IMR-90 (cell line): ENCODE measurements at regions not wholly inside any gene's neighbourhood (a gene's known extent, or its start where the extent isn't known, plus 50 kb on each side); places are given as distances from the start of the nearest gene placed in this dataset.

Experiments used
- ATAC-seq: fragments of 200-7000 bp; cut with Tn5 transposase; 2 replicates; pipeline ENCODE4 v1.9.1; 2020; ENCODE audit warnings: low read depth, mild to moderate bottlenecking, moderate library complexity
- BruUV-seq: library from RNA; stranded (reverse); fragments of 400-500 nt; replicated peaks from 2 replicates; lab custom pipeline; 2021; lab: Mats Ljungman, UMichigan
- CTCF ChIA-PET: fragments of 300-600 bp; formaldehyde crosslinking; extraction: SDS; loops from one replicate; lab custom pipeline; 2021; ENCODE audit warnings: antibody characterized with exemption; lab: Yijun Ruan, JAX
- POLR2A ChIA-PET: fragments of 300-600 bp; sonication (Branson Sonifier 250); formaldehyde crosslinking; loops from one replicate; lab custom pipeline; 2022; ENCODE audit warnings: antibody characterized with exemption; ENCODE audit not compliant: unreplicated experiment; lab: Charles Lee
- DNase-seq: peaks from one replicate; pipeline ENCODE4 v3.0.0; 2013
- H2AFZ ChIP-seq: replicated peaks from 2 replicates; pipeline ENCODE3; 2013; ENCODE audit warnings: low read length, mild to moderate bottlenecking; ENCODE audit not compliant: poor library complexity
- H2AK5ac ChIP-seq: 2 replicates; pipeline ENCODE4 v1.6.1; 2013; ENCODE audit warnings: low read depth, low read length, inconsistent platforms
- H2AK9ac ChIP-seq: replicated peaks from 2 replicates; pipeline ENCODE3; 2013; ENCODE audit warnings: mild to moderate bottlenecking, low read depth, low read length, moderate library complexity; ENCODE audit not compliant: poor library complexity
- H2BK120ac ChIP-seq: 2 replicates; pipeline ENCODE4 v1.6.1; 2013; ENCODE audit warnings: low read depth, low read length, inconsistent platforms
- H2BK15ac ChIP-seq: 3 replicates; pipeline ENCODE4 v1.6.1; 2013; ENCODE audit warnings: low read depth, low read length, inconsistent platforms
- H2BK20ac ChIP-seq: 2 replicates; pipeline ENCODE4 v1.6.1; 2013; ENCODE audit warnings: low read depth, mild to moderate bottlenecking, inconsistent platforms, low read length, moderate library complexity
- H2BK5ac ChIP-seq: 2 replicates; pipeline ENCODE4 v1.6.1; 2013; ENCODE audit warnings: mild to moderate bottlenecking, low read depth, low read length, inconsistent platforms; ENCODE audit not compliant: poor library complexity, severe bottlenecking
- H3K14ac ChIP-seq: replicated peaks from 2 replicates; pipeline ENCODE4 v1.6.1; 2013; ENCODE audit warnings: low read depth, low read length, inconsistent platforms
- H3K18ac ChIP-seq: 2 replicates; pipeline ENCODE4 v1.6.1; 2013; ENCODE audit warnings: low read depth, low read length, control low read depth
- H3K23ac ChIP-seq: 2 replicates; pipeline ENCODE4 v1.6.1; 2013; ENCODE audit warnings: low read depth, low read length, inconsistent platforms
- H3K27ac ChIP-seq: 2 replicates; pipeline ENCODE4 v1.5.1; 2013; ENCODE audit warnings: mild to moderate bottlenecking, control low read depth, low read length; ENCODE audit not compliant: insufficient read depth
- H3K27me3 ChIP-seq: 2 replicates; pipeline ENCODE4 v1.6.1; 2013; ENCODE audit warnings: low read length; ENCODE audit not compliant: control insufficient read depth, insufficient read depth
- H3K36me3 ChIP-seq: 2 replicates; pipeline ENCODE4 v1.6.1; 2013; ENCODE audit warnings: low read length, mixed read lengths; ENCODE audit not compliant: control insufficient read depth, insufficient read depth
- H3K4ac ChIP-seq: 2 replicates; pipeline ENCODE4 v1.6.1; 2013; ENCODE audit warnings: low read depth, low read length, inconsistent platforms
- H3K4me1 ChIP-seq: 2 replicates; pipeline ENCODE4 v1.6.1; 2013; ENCODE audit warnings: low read length, mixed read lengths; ENCODE audit not compliant: control insufficient read depth, insufficient read depth
- H3K4me2 ChIP-seq: 2 replicates; pipeline ENCODE4 v1.6.1; 2013; ENCODE audit warnings: low read depth, mild to moderate bottlenecking, control low read depth, low read length, moderate library complexity
- H3K4me3 ChIP-seq: 2 replicates; pipeline ENCODE4 v1.5.1; 2013; ENCODE audit warnings: low read depth, mild to moderate bottlenecking, control low read depth, low read length, moderate library complexity; ENCODE audit not compliant: insufficient read depth
- H3K56ac ChIP-seq: 2 replicates; pipeline ENCODE4 v1.6.1; 2013; ENCODE audit warnings: low read length, inconsistent platforms; ENCODE audit not compliant: insufficient read depth; ENCODE audit errors: extremely low read depth
- H3K79me1 ChIP-seq, 2 experiments: 2 replicates each; pipeline ENCODE4 v1.6.1; 2013; ENCODE audit warnings: low read length in 2 of 2, inconsistent platforms in 1 of 2, low read depth in 1 of 2
- H3K9ac ChIP-seq: 2 replicates; pipeline ENCODE4 v1.6.1; 2013; ENCODE audit warnings: low read depth, low read length, control low read depth
- H3K9me1 ChIP-seq: 2 replicates; pipeline ENCODE4 v1.6.1; 2013; ENCODE audit warnings: low read length, inconsistent platforms; ENCODE audit not compliant: insufficient read depth
- H3K9me3 ChIP-seq: 2 replicates; pipeline ENCODE4 v1.6.1; 2013; ENCODE audit warnings: low read length; ENCODE audit not compliant: control insufficient read depth, insufficient read depth
- H4K20me1 ChIP-seq: 2 replicates; pipeline ENCODE4 v1.6.1; 2013; ENCODE audit warnings: low read length, inconsistent platforms; ENCODE audit not compliant: insufficient read depth
- H4K5ac ChIP-seq: 2 replicates; pipeline ENCODE4 v1.6.1; 2013; ENCODE audit warnings: mild to moderate bottlenecking, low read depth, low read length, control low read depth
- H4K8ac ChIP-seq, 2 experiments: 2 replicates each; pipeline ENCODE4 v1.6.1; 2013; ENCODE audit warnings: low read depth in 2 of 2, low read length in 2 of 2, control low read depth in 1 of 2, inconsistent platforms in 1 of 2
- H4K91ac ChIP-seq: 2 replicates; pipeline ENCODE4 v1.6.1; 2013; ENCODE audit warnings: low read depth, low read length, inconsistent platforms; ENCODE audit not compliant: insufficient read depth
- BHLHE40 ChIP-seq: fragments of 150-350 bp; IDR thresholded peaks from 2 replicates; pipeline ENCODE4 v1.6.1; 2016; ENCODE audit warnings: mild to moderate bottlenecking, low read depth, low read length
- CHD1 ChIP-seq: IDR thresholded peaks from 2 replicates; pipeline ENCODE4 v1.6.1; 2012; ENCODE audit warnings: low read depth, low read length, improper control_type of control experiment
- CTCF ChIP-seq: conservative IDR thresholded peaks from 2 replicates; pipeline ENCODE4 v1.5.1; 2012; ENCODE audit warnings: mild to moderate bottlenecking, low read depth, low read length, improper control_type of control experiment
- ELK1 ChIP-seq: fragments of 150-350 bp; IDR thresholded peaks from 2 replicates; pipeline ENCODE4 v1.6.1; 2016; ENCODE audit warnings: low read depth, mild to moderate bottlenecking, low read length, moderate library complexity, borderline replicate concordance
- FOS ChIP-seq: fragments of 150-350 bp; IDR thresholded peaks from 2 replicates; pipeline ENCODE4 v1.6.1; 2016; ENCODE audit warnings: low read depth, low read length
- MAFK ChIP-seq: IDR thresholded peaks from 2 replicates; pipeline ENCODE4 v1.6.1; 2012; ENCODE audit warnings: low read depth, low read length, improper control_type of control experiment
- MXI1 ChIP-seq: IDR thresholded peaks from 2 replicates; pipeline ENCODE4 v1.6.1; 2012; ENCODE audit warnings: low read depth, mild to moderate bottlenecking, low read length, moderate library complexity, borderline replicate concordance
- NFE2L2 ChIP-seq: fragments of 150-350 bp; IDR thresholded peaks from 2 replicates; pipeline ENCODE4 v1.6.1; 2016; ENCODE audit warnings: low read depth, mild to moderate bottlenecking, low read length
- POLR2A ChIP-seq: IDR thresholded peaks from 2 replicates; pipeline ENCODE4 v1.6.1; 2012; ENCODE audit warnings: mild to moderate bottlenecking, low read depth, low read length
- RAD21 ChIP-seq: IDR thresholded peaks from 2 replicates; pipeline ENCODE4 v1.6.1; 2012; ENCODE audit warnings: low read length, improper control_type of control experiment
- RCOR1 ChIP-seq: IDR thresholded peaks from 2 replicates; pipeline ENCODE4 v1.6.1; 2012; ENCODE audit warnings: mild to moderate bottlenecking, low read length, improper control_type of control experiment; ENCODE audit not compliant: insufficient replicate concordance
- SMC3 ChIP-seq: fragments of 150-350 bp; IDR thresholded peaks from 2 replicates; pipeline ENCODE4 v1.6.1; 2016; ENCODE audit warnings: low read depth, mild to moderate bottlenecking, antibody characterized with exemption, low read length, moderate library complexity
- USF2 ChIP-seq: fragments of 150-350 bp; IDR thresholded peaks from 2 replicates; pipeline ENCODE4 v1.6.1; 2017; ENCODE audit warnings: mild to moderate bottlenecking, antibody characterized with exemption, low read length, low read depth
- WGBS, 2 experiments: methylation state at CpG; one replicate each; pipeline versions ENCODE4 v1.1.5 to v1.1.7; 2013; ENCODE audit warnings: missing lambda C conversion rate in 2 of 2; ENCODE audit not compliant: insufficient read length in 1 of 2; ENCODE audit errors: extremely low coverage in 2 of 2; 5-methylcytosine and 5-hydroxymethylcytosine counted together
- dilution Hi-C: fragments of 300-500 bp; cut with HindIII; formaldehyde crosslinking; loops from one replicate; pipeline ENCODE4 v1.14.3; 2018; ENCODE audit warnings: low sequenced_read_pairs; ENCODE audit not compliant: unreplicated experiment
- in situ Hi-C: fragments of 300-500 bp; cut with MboI; formaldehyde crosslinking; loops from 3 replicates; pipeline ENCODE4 v1.14.3; 2019; ENCODE audit warnings: low sequenced_read_pairs, inconsistent platforms, mixed read lengths
- intact Hi-C: fragments of 100-400 bp; cut with micrococcal nuclease; formaldehyde crosslinking; loops from 2 replicates; pipeline ENCODE4 v1.10.0; 2022

- no peak overlapping the region for H2AK5ac ChIP-seq
- H2AFZ ChIP-seq: no peak overlapping the region
- H3K27ac ChIP-seq: no peak overlapping the region
- DNase-seq (no peak), ATAC-seq (no peak)
- no peak overlapping the region for H3K23ac ChIP-seq
- no peak overlapping the region for H3K18ac ChIP-seq
- H2AK9ac ChIP-seq: no peak overlapping the region
- H2BK5ac ChIP-seq: no peak overlapping the region
- H3K9me3 ChIP-seq: no peaks in the 10 kb centered on the region
- H4K91ac ChIP-seq: no peak overlapping the region
- no peak overlapping the region for H3K56ac ChIP-seq
- ChIA-PET CTCF (no interaction called here), POLR2A (no interaction called here)
- H2BK20ac ChIP-seq: no peak overlapping the region
- no peaks in the 10 kb centered on the region for H3K79me1 ChIP-seq
- no peak overlapping the region for H2BK120ac ChIP-seq
- H4K5ac ChIP-seq: no peak overlapping the region
- no peaks in the 10 kb centered on the region for H3K9me1 ChIP-seq
- peaks cover 15% of the 10 kb centered on the region for H3K27me3 ChIP-seq
- no CpG with 5 or more reads among the region's 2 CpGs for WGBS, 2 experiments
- H3K4ac ChIP-seq: no peak overlapping the region
- no peaks in the 10 kb centered on the region for H4K20me1 ChIP-seq
- H3K36me3 ChIP-seq: no peaks in the 10 kb centered on the region
- H3K14ac ChIP-seq: no peak overlapping the region
- no peaks in the 10 kb centered on the region for H3K4me1 ChIP-seq
- intact Hi-C loops (loop anchor here (10.0 kb wide), 1 partner anchor 500 kb away; no protein-coding TSS in a partner anchor), in situ Hi-C loops (loop anchor here (5.0 kb wide), 1 partner anchor 362 kb away; the partner anchor contains the start of gene ABTB2), dilution Hi-C loops (no loop called here)
- TF ChIP-seq MXI1 (no peak), RCOR1 (no peak), SMC3 (no peak), MAFK (no peak), RAD21 (no peak), ELK1 (no peak), FOS (no peak), CHD1 (no peak), NFE2L2 (no peak), USF2 (no peak), POLR2A (no peak), BHLHE40 (no peak), CTCF (no peak)
- no TSS peak for BruUV-seq
- no peak overlapping the region for H2BK15ac ChIP-seq
- no peak overlapping the region for H4K8ac ChIP-seq
- H3K4me3 ChIP-seq: no peak overlapping the region
- no peak overlapping the region for H3K4me2 ChIP-seq
- no peak overlapping the region for H3K9ac ChIP-seq
These were observed 56.6 kb upstream of the CAPRIN1 start for GRCh38 chr11:33994937-33995336.
